ENCODE measurements at regions not wholly inside any gene's neighbourhood (a gene's known extent, or its start where the extent isn't known, plus 50 kb on each side); places are given as distances from the start of the nearest gene placed in this dataset.

- TF ChIP-seq, protein P1, sequence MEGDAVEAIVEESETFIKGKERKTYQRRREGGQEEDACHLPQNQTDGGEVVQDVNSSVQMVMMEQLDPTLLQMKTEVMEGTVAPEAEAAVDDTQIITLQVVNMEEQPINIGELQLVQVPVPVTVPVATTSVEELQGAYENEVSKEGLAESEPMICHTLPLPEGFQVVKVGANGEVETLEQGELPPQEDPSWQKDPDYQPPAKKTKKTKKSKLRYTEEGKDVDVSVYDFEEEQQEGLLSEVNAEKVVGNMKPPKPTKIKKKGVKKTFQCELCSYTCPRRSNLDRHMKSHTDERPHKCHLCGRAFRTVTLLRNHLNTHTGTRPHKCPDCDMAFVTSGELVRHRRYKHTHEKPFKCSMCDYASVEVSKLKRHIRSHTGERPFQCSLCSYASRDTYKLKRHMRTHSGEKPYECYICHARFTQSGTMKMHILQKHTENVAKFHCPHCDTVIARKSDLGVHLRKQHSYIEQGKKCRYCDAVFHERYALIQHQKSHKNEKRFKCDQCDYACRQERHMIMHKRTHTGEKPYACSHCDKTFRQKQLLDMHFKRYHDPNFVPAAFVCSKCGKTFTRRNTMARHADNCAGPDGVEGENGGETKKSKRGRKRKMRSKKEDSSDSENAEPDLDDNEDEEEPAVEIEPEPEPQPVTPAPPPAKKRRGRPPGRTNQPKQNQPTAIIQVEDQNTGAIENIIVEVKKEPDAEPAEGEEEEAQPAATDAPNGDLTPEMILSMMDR (IDR thresholded peaks at IDR 0.05; ENCODE audit: control extremely low read depth in 1 of 3, insufficient read depth in 1 of 3, low read depth in 1 of 3, low read length in 3 of 3), result no peak
- TF ChIP-seq USF2 (IDR thresholded peaks at IDR 0.05; ENCODE audit: low read length), result no peak
- no peak for TF ChIP-seq ATF3 (IDR thresholded peaks at IDR 0.05; ENCODE audit: insufficient read depth, low read depth, low read length)
- no peak for TF ChIP-seq RBBP5 (IDR thresholded peaks at IDR 0.05; ENCODE audit: borderline replicate concordance, low read depth, low read length)
- no peak for TF ChIP-seq BACH1 (IDR thresholded peaks at IDR 0.05; ENCODE audit: low read length)
These were observed 452.9 kb downstream of the TMEM135 start (continued) for GRCh38 chr11:87490671-87491070.
